ENCODE measurements at regions not wholly inside any gene's neighbourhood (a gene's known extent, or its start where the extent isn't known, plus 50 kb on each side); places are given as distances from the start of the nearest gene placed in this dataset.

DNA sequence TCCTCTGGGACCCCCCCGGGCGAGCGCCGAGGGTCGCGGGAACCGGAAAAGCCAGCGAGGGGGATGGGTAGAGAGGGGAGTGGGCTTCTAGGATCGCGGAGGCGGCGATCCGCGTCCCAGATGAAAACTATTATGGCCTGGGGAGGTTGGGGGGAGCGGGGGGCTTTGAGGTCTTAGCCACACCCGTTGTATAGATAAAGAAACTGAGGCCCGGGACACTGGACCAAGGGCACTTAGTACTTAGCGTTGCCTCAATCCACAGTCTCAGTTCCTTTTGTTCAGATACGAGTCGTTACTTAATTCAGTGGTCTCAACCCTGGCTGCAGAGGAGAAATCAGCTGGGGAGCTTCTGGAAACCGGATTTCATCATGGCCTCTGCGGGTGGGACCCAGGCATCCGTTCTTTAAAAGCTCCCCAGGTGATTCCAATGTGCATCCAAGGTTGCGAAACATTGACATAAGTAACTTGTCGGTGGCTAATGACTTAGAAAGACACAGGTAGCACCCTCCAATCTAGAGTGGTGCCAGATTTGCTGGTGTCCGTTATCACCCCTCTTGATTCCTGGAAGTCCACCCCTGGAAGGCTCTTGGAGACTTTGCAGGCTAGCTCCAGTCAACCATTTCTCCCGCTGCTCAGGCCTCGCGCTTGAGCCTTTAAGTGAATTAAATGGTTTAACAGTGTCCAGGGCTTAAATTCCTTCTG lies 90.7 kb downstream of the GEMIN8 start:
- no peak for TF ChIP-seq EZH2phosphoT487 (IDR thresholded peaks at IDR 0.05; ENCODE audit: low read length)
- TF ChIP-seq, protein P1, sequence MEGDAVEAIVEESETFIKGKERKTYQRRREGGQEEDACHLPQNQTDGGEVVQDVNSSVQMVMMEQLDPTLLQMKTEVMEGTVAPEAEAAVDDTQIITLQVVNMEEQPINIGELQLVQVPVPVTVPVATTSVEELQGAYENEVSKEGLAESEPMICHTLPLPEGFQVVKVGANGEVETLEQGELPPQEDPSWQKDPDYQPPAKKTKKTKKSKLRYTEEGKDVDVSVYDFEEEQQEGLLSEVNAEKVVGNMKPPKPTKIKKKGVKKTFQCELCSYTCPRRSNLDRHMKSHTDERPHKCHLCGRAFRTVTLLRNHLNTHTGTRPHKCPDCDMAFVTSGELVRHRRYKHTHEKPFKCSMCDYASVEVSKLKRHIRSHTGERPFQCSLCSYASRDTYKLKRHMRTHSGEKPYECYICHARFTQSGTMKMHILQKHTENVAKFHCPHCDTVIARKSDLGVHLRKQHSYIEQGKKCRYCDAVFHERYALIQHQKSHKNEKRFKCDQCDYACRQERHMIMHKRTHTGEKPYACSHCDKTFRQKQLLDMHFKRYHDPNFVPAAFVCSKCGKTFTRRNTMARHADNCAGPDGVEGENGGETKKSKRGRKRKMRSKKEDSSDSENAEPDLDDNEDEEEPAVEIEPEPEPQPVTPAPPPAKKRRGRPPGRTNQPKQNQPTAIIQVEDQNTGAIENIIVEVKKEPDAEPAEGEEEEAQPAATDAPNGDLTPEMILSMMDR (IDR thresholded peaks at IDR 0.05; ENCODE audit: low read length): no peak

Measured in MM.1S (cell line).